Sigmoid colon (tissue), 4 donors: ENCODE measurements at regions not wholly inside any gene's neighbourhood (a gene's known extent, or its start where the extent isn't known, plus 50 kb on each side); places are given as distances from the start of the nearest gene placed in this dataset.

Experiments
- POLR2A ChIP-seq, 2 donors: fragments of 450-650 bp; IDR thresholded peaks; one replicate each; pipeline ENCODE4 v1.6.1; 2016; ENCODE audit warnings: antibody characterized with exemption in 2 of 2, mild to moderate bottlenecking in 2 of 2, moderate library complexity in 2 of 2
- POLR2AphosphoS5 ChIP-seq, 4 donors: sonication (generic); formaldehyde crosslinking; IDR thresholded peaks; one replicate each; pipeline ENCODE4 v1.6.1; 2017; ENCODE audit warnings: antibody characterized with exemption in 4 of 4
- TF ChIP-seq, protein P1 (sequence below), 4 experiments: fragments of 450-650 bp in 3 of 4; fragments of 200-600 bp in 1 of 4; IDR thresholded peaks; one replicate each; pipeline ENCODE4 v1.5.1; 2016 to 2019; ENCODE audit warnings: antibody characterized with exemption in 4 of 4, mild to moderate bottlenecking in 3 of 4, moderate library complexity in 2 of 4

DNA sequence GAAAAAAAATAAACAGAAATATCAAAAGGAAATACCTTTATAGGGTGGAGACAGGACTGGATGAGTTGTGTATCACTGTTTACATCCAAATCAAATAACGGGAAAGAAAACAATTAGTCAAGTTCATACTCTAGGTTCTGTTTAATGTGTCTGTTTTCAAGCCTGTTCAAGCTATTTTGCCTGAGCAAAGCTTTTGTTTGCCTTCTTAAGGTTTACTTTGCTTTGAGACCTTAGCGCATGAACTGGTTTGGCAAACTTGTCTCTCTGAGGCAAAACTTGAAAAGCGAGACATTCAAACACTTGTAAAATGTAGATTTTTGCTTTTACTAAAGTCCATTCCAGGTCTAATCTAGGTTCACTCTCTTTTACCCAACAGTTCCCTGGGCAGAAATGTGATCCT lies 174.1 kb upstream of the RFX3 start:
- TF ChIP-seq, protein P1, sequence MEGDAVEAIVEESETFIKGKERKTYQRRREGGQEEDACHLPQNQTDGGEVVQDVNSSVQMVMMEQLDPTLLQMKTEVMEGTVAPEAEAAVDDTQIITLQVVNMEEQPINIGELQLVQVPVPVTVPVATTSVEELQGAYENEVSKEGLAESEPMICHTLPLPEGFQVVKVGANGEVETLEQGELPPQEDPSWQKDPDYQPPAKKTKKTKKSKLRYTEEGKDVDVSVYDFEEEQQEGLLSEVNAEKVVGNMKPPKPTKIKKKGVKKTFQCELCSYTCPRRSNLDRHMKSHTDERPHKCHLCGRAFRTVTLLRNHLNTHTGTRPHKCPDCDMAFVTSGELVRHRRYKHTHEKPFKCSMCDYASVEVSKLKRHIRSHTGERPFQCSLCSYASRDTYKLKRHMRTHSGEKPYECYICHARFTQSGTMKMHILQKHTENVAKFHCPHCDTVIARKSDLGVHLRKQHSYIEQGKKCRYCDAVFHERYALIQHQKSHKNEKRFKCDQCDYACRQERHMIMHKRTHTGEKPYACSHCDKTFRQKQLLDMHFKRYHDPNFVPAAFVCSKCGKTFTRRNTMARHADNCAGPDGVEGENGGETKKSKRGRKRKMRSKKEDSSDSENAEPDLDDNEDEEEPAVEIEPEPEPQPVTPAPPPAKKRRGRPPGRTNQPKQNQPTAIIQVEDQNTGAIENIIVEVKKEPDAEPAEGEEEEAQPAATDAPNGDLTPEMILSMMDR (IDR thresholded peaks at IDR 0.05) = no peak
- TF ChIP-seq POLR2AphosphoS5 (IDR thresholded peaks at IDR 0.05) (no peak), POLR2A (IDR thresholded peaks at IDR 0.05) (no peak)
